ENCODE measurements at regions not wholly inside any gene's neighbourhood (a gene's known extent, or its start where the extent isn't known, plus 50 kb on each side); places are given as distances from the start of the nearest gene placed in this dataset.

GRCh38 chr2:223522796-223523195 is 79.4 kb downstream of the SCG2 start:
- H3K4me2 ChIP-seq = no peak overlapping the region
- no peak overlapping the region for H3K4me3 ChIP-seq
- no peaks in the 10 kb centered on the region for H3K9me3 Mint-ChIP-seq
- no peaks in the 10 kb centered on the region for H4K20me1 ChIP-seq (ENCODE audit: low read depth)
- H3K9me3 ChIP-seq (ENCODE audit: low read depth) = no peaks in the 10 kb centered on the region
- no peaks in the 10 kb centered on the region for H3K27me3 ChIP-seq
- no peaks in the 10 kb centered on the region for H3K36me3 ChIP-seq
- no peaks in the 10 kb centered on the region for H3K36me3 Mint-ChIP-seq
- H3K4me1 ChIP-seq = no peaks in the 10 kb centered on the region
- H3K27ac ChIP-seq = no peak overlapping the region
- peaks cover 4% of the 10 kb centered on the region for H3K4me1 Mint-ChIP-seq
- no peaks in the 10 kb centered on the region for H3F3A ChIP-seq (ENCODE audit: low read depth)
- no peaks in the 10 kb centered on the region for H3K79me2 ChIP-seq (ENCODE audit: low read depth)
- no peak overlapping the region for H2AFZ ChIP-seq (replicated peaks)
- no peak overlapping the region for H3K9ac ChIP-seq
- no peak overlapping the region for H3K27ac Mint-ChIP-seq
- TF ChIP-seq EZH2 (IDR thresholded peaks at IDR 0.05) (no peak), EZH2phosphoT487 (IDR thresholded peaks at IDR 0.05) (no peak), CTCF (IDR thresholded peaks at IDR 0.05) (no peak)
- DNase-seq (ENCODE audit: low spot score) = no peak
- H3K27me3 Mint-ChIP-seq (ENCODE audit: insufficient read depth, low read depth) = no peaks in the 10 kb centered on the region
- H3K4me3 Mint-ChIP-seq = no peak overlapping the region

GRCh38 chr2:223523551-223524001 is 78.6 kb downstream of the SCG2 start:
- H3K4me2 ChIP-seq = no peak overlapping the region
- H3K4me1 ChIP-seq = no peaks in the 10 kb centered on the region
- no peak overlapping the region for H3K9ac ChIP-seq
- no peaks in the 10 kb centered on the region for H3K36me3 ChIP-seq
- DNase-seq (ENCODE audit: low spot score) = no peak
- TF ChIP-seq EZH2phosphoT487 (IDR thresholded peaks at IDR 0.05) (no peak), EZH2 (IDR thresholded peaks at IDR 0.05) (no peak), CTCF (IDR thresholded peaks at IDR 0.05) (no peak)
- no peak overlapping the region for H3K4me3 ChIP-seq
- H3K79me2 ChIP-seq (ENCODE audit: low read depth) = no peaks in the 10 kb centered on the region
- H3K9me3 ChIP-seq (ENCODE audit: low read depth) = no peaks in the 10 kb centered on the region
- no peaks in the 10 kb centered on the region for H4K20me1 ChIP-seq (ENCODE audit: low read depth)
- H3F3A ChIP-seq (ENCODE audit: low read depth) = no peaks in the 10 kb centered on the region
- Mint-ChIP-seq H3K27me3 (ENCODE audit: insufficient read depth, low read depth) (no peaks in the 10 kb centered on the region), H3K27ac (no peak overlapping the region), H3K4me3 (no peak overlapping the region), H3K36me3 (no peaks in the 10 kb centered on the region), H3K9me3 (no peaks in the 10 kb centered on the region), H3K4me1 (peaks cover 4% of the 10 kb centered on the region)
- H3K27me3 ChIP-seq = no peaks in the 10 kb centered on the region
- H3K27ac ChIP-seq = no peak overlapping the region
- peak overlapping the region; percentile 0 for H2AFZ ChIP-seq (replicated peaks)

- H3K9ac ChIP-seq = no peak overlapping the region
- H4K20me1 ChIP-seq (ENCODE audit: low read depth) = no peaks in the 10 kb centered on the region
- Mint-ChIP-seq H3K4me1 (peaks cover 4% of the 10 kb centered on the region), H3K27ac (no peak overlapping the region), H3K27me3 (ENCODE audit: insufficient read depth, low read depth) (no peaks in the 10 kb centered on the region), H3K36me3 (no peaks in the 10 kb centered on the region), H3K4me3 (no peak overlapping the region), H3K9me3 (no peaks in the 10 kb centered on the region)
- no peak for TF ChIP-seq EZH2 (IDR thresholded peaks at IDR 0.05)
- TF ChIP-seq EZH2phosphoT487 (IDR thresholded peaks at IDR 0.05) = no peak
- no peak for TF ChIP-seq CTCF (IDR thresholded peaks at IDR 0.05)
- H3K27ac ChIP-seq = no peak overlapping the region
- no peaks in the 10 kb centered on the region for H3K4me1 ChIP-seq
- no peaks in the 10 kb centered on the region for H3K79me2 ChIP-seq (ENCODE audit: low read depth)
- no peaks in the 10 kb centered on the region for H3K27me3 ChIP-seq
- no peaks in the 10 kb centered on the region for H3F3A ChIP-seq (ENCODE audit: low read depth)
- H3K36me3 ChIP-seq = no peaks in the 10 kb centered on the region
- H3K9me3 ChIP-seq (ENCODE audit: low read depth) = no peaks in the 10 kb centered on the region
- no peak overlapping the region for H3K4me3 ChIP-seq
- H3K4me2 ChIP-seq = no peak overlapping the region
- peak overlapping the region; percentile 0 for H2AFZ ChIP-seq (replicated peaks)
- DNase-seq (ENCODE audit: low spot score) = no peak
Observed at GRCh38 chr2:223524066-223524465, 78.1 kb downstream of the SCG2 start.

All from neural progenitor cell (in vitro differentiated cells).